K562 (cell line): ENCODE measurements at regions not wholly inside any gene's neighbourhood (a gene's known extent, or its start where the extent isn't known, plus 50 kb on each side); places are given as distances from the start of the nearest gene placed in this dataset.

Source experiments
- ATAC-seq: fragments of 200-7000 bp; cut with Tn5 transposase; 3 replicates; pipeline ENCODE4 v1.9.1; 2020; ENCODE audit warnings: moderate library complexity
- BruUV-seq: library from RNA; stranded (reverse); fragments of 400-500 nt; replicated peaks from 2 replicates; lab custom pipeline; 2021; lab: Mats Ljungman, UMichigan
- CTCF ChIA-PET: fragments of 300-600 bp; formaldehyde crosslinking; extraction: SDS; loops from one replicate; lab custom pipeline; 2021; ENCODE audit warnings: low intra/inter-chr PET ratio; lab: Yijun Ruan, JAX
- POLR2A ChIA-PET: fragments of 300-600, 350-650 bp; sonication (Branson Sonifier 250); formaldehyde crosslinking; extraction: SDS; loops from one replicate; lab custom pipeline; 2021; ENCODE audit warnings: antibody characterized with exemption, inconsistent platforms; lab: Yijun Ruan, JAX
- DNase-seq, 4 experiments: peaks; one replicate each; pipeline versions ENCODE4 v3.0.0 to v3.0.0-alpha.2; 2011 to 2018; ENCODE audit warnings: low spot score in 3 of 4, mixed read lengths in 3 of 4; ENCODE audit errors: extremely low read depth in 1 of 4
- FAIRE-seq: peaks from 2 replicates; lab custom pipeline; 2011; peaks lifted over from hg19 to GRCh38; lab: Jason Lieb, UNC
- H2AFZ ChIP-seq: 2 replicates; pipeline ENCODE4 v1.6.0; 2011; ENCODE audit warnings: low read depth, low read length, control low read depth, inconsistent platforms
- H3K27ac ChIP-seq: fragments of 200-600 bp; 3 replicates; pipeline ENCODE4 v1.8.0; 2011; ENCODE audit warnings: low read depth, mild to moderate bottlenecking, control low read depth, inconsistent platforms, low read length, moderate library complexity, mixed read lengths; ENCODE audit errors: extremely low read depth
- H3K27me3 ChIP-seq, 2 experiments: fragments of 300-600 bp in 1 of 2; 2 replicates in 1 of 2; 3 replicates in 1 of 2; pipeline versions ENCODE4 v1.6.0 to v1.8.0; 2011; ENCODE audit warnings: inconsistent platforms in 2 of 2, low read length in 2 of 2, mild to moderate bottlenecking in 1 of 2, mixed read lengths in 1 of 2, moderate library complexity in 1 of 2; ENCODE audit not compliant: control insufficient read depth in 2 of 2, insufficient read depth in 2 of 2
- H3K36me3 ChIP-seq: fragments of 300-600 bp; 3 replicates; pipeline ENCODE4 v1.8.0; 2011; ENCODE audit warnings: mild to moderate bottlenecking, low read length, inconsistent platforms; ENCODE audit not compliant: control insufficient read depth, insufficient read depth
- H3K4me1 ChIP-seq, 2 experiments: fragments of 200-600 bp in 1 of 2; replicated peaks in 1 of 2; 2 replicates in 1 of 2; 3 replicates in 1 of 2; pipeline versions ENCODE4 v1.5.1 to v1.8.0; 2011; ENCODE audit warnings: inconsistent platforms in 2 of 2, low read length in 2 of 2, mild to moderate bottlenecking in 1 of 2, mixed read lengths in 1 of 2, moderate library complexity in 1 of 2; ENCODE audit not compliant: control insufficient read depth in 2 of 2, insufficient read depth in 2 of 2
- H3K4me2 ChIP-seq: 2 replicates; pipeline ENCODE4 v1.6.1; 2011; ENCODE audit warnings: low read length, control low read depth, inconsistent platforms, mixed read lengths; ENCODE audit not compliant: insufficient read depth
- H3K4me3 ChIP-seq: fragments of 200-600 bp; sonication (generic), shearing (Covaris generic); 2 replicates; pipeline ENCODE4 v1.5.1; 2016; ENCODE audit warnings: control low read depth, inconsistent platforms
- H3K79me2 ChIP-seq: fragments of 200-600 bp; 3 replicates; pipeline ENCODE4 v1.8.0; 2011; ENCODE audit warnings: low read length, inconsistent platforms; ENCODE audit not compliant: control insufficient read depth, insufficient read depth
- H3K9ac ChIP-seq, 2 experiments: 2 replicates each; pipeline versions ENCODE4 v1.6.0 to v1.6.1; 2011; ENCODE audit warnings: low read depth in 2 of 2, low read length in 2 of 2, control low read depth in 1 of 2, inconsistent platforms in 1 of 2, mild to moderate bottlenecking in 1 of 2, mixed read lengths in 1 of 2; ENCODE audit not compliant: insufficient read depth in 1 of 2
- H3K9me1 ChIP-seq: one replicate; pipeline ENCODE4 v1.6.0; 2011; ENCODE audit warnings: inconsistent platforms, mild to moderate bottlenecking, low read length, moderate library complexity; ENCODE audit not compliant: control insufficient read depth, insufficient read depth
- H3K9me3 ChIP-seq: replicated peaks from 2 replicates; pipeline ENCODE4 v1.5.1; 2011; ENCODE audit warnings: low read depth, low read length, inconsistent platforms; ENCODE audit not compliant: control insufficient read depth, insufficient read depth
- H4K20me1 ChIP-seq: replicated peaks from 2 replicates; pipeline ENCODE4 v1.6.1; 2011; ENCODE audit warnings: low read length, inconsistent platforms, mixed read lengths; ENCODE audit not compliant: control insufficient read depth, insufficient read depth
- CSDE1 ChIP-seq, 2 experiments: fragments of 450-650 bp; IDR thresholded peaks; 2 replicates each; pipeline ENCODE4 v1.6.1; 2016; ENCODE audit warnings: mild to moderate bottlenecking in 1 of 2
- FOXK2 ChIP-seq, 2 experiments: fragments of 450-650 bp; IDR thresholded peaks in 1 of 2; conservative IDR thresholded peaks in 1 of 2; 2 replicates each; pipeline ENCODE4 v1.6.1; 2016; ENCODE audit warnings: low read depth in 2 of 2, mild to moderate bottlenecking in 1 of 2
- GATAD2B ChIP-seq: fragments of 450-650 bp; IDR thresholded peaks from 2 replicates; pipeline ENCODE4 v1.6.1; 2017; ENCODE audit warnings: mild to moderate bottlenecking, borderline replicate concordance
- MYBL2 ChIP-seq, 2 experiments: fragments of 450-650 bp in 1 of 2; sonication (generic) in 1 of 2; formaldehyde crosslinking in 1 of 2; IDR thresholded peaks; 2 replicates each; pipeline versions ENCODE4 v1.6.1 to v1.8.1; 2017 to 2022; ENCODE audit warnings: borderline replicate concordance in 1 of 2, inconsistent platforms in 1 of 2, low read depth in 1 of 2, mild to moderate bottlenecking in 1 of 2, missing genetic modification reagents in 1 of 2, moderate library complexity in 1 of 2
- SETDB1 ChIP-seq: IDR thresholded peaks from one replicate; pipeline ENCODE4 v1.6.1; 2012; ENCODE audit warnings: low read length, control low read depth, inconsistent platforms
- STAT6 ChIP-seq: sonication (generic); formaldehyde crosslinking; IDR thresholded peaks from 2 replicates; pipeline ENCODE4 v1.8.1; 2023; ENCODE audit warnings: mild to moderate bottlenecking, missing genetic modification reagents
- ZNF696 ChIP-seq: fragments of 250-450 bp; sonication (Bioruptor Pico); conservative IDR thresholded peaks from 2 replicates; pipeline ENCODE4 v1.4.0; 2020; ENCODE audit warnings: mild to moderate bottlenecking, moderate library complexity
- WGBS: fragments of 100-300 bp; shearing (Covaris generic); methylation state at CpG from one replicate; pipeline ENCODE4 v1.1.6; 2016; ENCODE audit warnings: low coverage, mixed read lengths; ENCODE audit not compliant: insufficient coverage; ENCODE audit errors: missing lambda C conversion rate; 5-methylcytosine and 5-hydroxymethylcytosine counted together
- in situ Hi-C: fragments of 300-500 bp; cut with MboI; formaldehyde crosslinking; loops from 4 replicates; pipeline ENCODE4 v1.15.0; 2018; ENCODE audit warnings: inconsistent platforms, mixed read lengths
- intact Hi-C: fragments of 100-400 bp; cut with micrococcal nuclease; formaldehyde crosslinking; loops from 2 replicates; pipeline ENCODE4 v1.14.2; 2022

- in situ Hi-C loops (no loop called here), intact Hi-C loops (no loop called here)
- Histone ChIP-seq H3K4me2 (no peak overlapping the region), H2AFZ (no peak overlapping the region; the same call in 1 of the 2 replicates), H3K4me1 (no peaks in the 10 kb centered on the region), H3K9me1 (no peaks in the 10 kb centered on the region), H3K36me3 (no peaks in the 10 kb centered on the region), H4K20me1 (no peaks in the 10 kb centered on the region), H3K27me3 (no peaks in the 10 kb centered on the region), H3K4me3 (no peak overlapping the region), H3K79me2 (no peaks in the 10 kb centered on the region), H3K27ac (no peak overlapping the region), H3K9ac (no peak overlapping the region)
- POLR2A ChIA-PET = no interaction called here
- ATAC-seq (no peak), DNase-seq (no peak), FAIRE-seq (no peak)
- no TSS peak for BruUV-seq
- WGBS = 30% methylated on average over 3 of the region's 3 CpGs
- CTCF ChIA-PET = no interaction called here
- TF ChIP-seq GATAD2B (no peak), ZNF696 (CRISPR knock-in tag) (no peak), SETDB1 (no peak), CSDE1 (IDR thresholded peaks at IDR 0.05) (no peak), FOXK2 (conservative IDR thresholded peaks at IDR 0.05 in 1 of 2, IDR thresholded peaks at IDR 0.05 in 1 of 2; ENCODE audit: low read depth in 2 of 2) (no peak), MYBL2 (IDR thresholded peaks at IDR 0.05; ENCODE audit: low read depth) (no peak), MYBL2 (CRISPR knock-in tag; IDR thresholded peaks at IDR 0.05; ENCODE audit: borderline replicate concordance) (no peak), STAT6 (CRISPR knock-in tag) (no peak)
- TF ChIP-seq, all 486 proteins: peak for 0
- H3K9me3 ChIP-seq = no peaks in the 10 kb centered on the region
Measured at GRCh38 chr7:81248420-81248819, 329.6 kb upstream of the SEMA3C start.
